Panc1 (cell line): ENCODE measurements at regions not wholly inside any gene's neighbourhood (a gene's known extent, or its start where the extent isn't known, plus 50 kb on each side); places are given as distances from the start of the nearest gene placed in this dataset.

Experiments used
- CTCF ChIP-seq: fragments of 450-650 bp; IDR thresholded peaks from 2 replicates; pipeline ENCODE4 v1.5.1; 2017; ENCODE audit warnings: mild to moderate bottlenecking
- POLR2AphosphoS5 ChIP-seq: IDR thresholded peaks from 2 replicates; pipeline ENCODE4 v1.6.1; 2012; ENCODE audit warnings: mild to moderate bottlenecking, low read depth, low read length, moderate library complexity
- SIN3A ChIP-seq: IDR thresholded peaks from 2 replicates; pipeline ENCODE4 v1.6.1; 2012; ENCODE audit warnings: low read depth, mild to moderate bottlenecking, low read length, moderate library complexity, borderline replicate concordance; ENCODE audit not compliant: insufficient read depth
- TCF7L2 ChIP-seq: IDR thresholded peaks from 2 replicates; pipeline ENCODE4 v1.6.1; 2011; ENCODE audit warnings: mild to moderate bottlenecking, low read depth, low read length, inconsistent platforms

- TF ChIP-seq CTCF (no peak), SIN3A (no peak), POLR2AphosphoS5 (no peak), TCF7L2 (no peak)
Measured at GRCh38 chr1:55879346-55879745, 664.2 kb upstream of the USP24 start.
